ENCODE measurements at regions not wholly inside any gene's neighbourhood (a gene's known extent, or its start where the extent isn't known, plus 50 kb on each side); places are given as distances from the start of the nearest gene placed in this dataset.

DNA sequence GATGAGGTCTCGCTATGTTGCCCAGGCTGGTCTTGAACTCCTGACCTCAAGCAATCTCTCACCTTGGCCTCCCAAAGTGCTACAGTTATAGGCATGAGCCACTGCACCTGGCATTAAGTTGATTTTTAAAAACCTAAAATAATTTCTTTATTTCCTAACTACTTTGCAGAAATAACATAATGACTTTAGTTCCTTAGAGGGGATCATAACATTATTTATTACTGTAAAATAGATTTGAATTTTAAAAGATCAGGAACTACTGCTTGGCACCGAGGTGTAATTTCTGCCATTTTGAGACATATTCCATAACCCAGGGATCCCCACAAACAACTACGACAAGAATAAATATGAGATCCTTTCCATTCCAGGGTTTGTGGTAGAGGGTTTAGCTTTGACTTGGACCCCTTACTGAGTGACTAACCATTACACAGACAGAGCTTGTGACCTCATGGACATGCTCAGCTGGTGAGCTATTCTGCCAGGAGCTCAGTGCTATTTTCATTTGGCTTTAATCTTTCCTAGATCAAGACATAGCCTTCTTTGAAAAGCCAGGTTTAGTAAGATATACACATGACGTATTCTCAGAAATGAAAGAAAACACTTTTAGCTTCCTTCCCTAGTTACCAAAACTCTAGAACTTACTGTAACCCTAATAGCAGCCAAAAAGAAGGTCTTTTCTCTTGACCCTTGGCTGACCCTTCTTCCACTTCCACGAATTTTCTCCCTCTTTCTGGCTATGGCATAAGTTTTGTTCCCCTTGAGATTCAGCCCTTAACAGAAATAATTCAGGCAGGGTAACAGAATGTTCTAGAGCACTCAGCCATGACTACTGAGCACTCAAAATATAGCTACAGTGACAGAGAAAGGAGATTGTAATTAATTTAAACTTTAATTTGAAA lies 75.1 kb upstream of the NUDT4 start:
- TF ChIP-seq, protein P1, sequence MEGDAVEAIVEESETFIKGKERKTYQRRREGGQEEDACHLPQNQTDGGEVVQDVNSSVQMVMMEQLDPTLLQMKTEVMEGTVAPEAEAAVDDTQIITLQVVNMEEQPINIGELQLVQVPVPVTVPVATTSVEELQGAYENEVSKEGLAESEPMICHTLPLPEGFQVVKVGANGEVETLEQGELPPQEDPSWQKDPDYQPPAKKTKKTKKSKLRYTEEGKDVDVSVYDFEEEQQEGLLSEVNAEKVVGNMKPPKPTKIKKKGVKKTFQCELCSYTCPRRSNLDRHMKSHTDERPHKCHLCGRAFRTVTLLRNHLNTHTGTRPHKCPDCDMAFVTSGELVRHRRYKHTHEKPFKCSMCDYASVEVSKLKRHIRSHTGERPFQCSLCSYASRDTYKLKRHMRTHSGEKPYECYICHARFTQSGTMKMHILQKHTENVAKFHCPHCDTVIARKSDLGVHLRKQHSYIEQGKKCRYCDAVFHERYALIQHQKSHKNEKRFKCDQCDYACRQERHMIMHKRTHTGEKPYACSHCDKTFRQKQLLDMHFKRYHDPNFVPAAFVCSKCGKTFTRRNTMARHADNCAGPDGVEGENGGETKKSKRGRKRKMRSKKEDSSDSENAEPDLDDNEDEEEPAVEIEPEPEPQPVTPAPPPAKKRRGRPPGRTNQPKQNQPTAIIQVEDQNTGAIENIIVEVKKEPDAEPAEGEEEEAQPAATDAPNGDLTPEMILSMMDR (IDR thresholded peaks at IDR 0.05; ENCODE audit: insufficient read depth, low read length, poor library complexity, severe bottlenecking): no peak
- no peak for TF ChIP-seq EZH2phosphoT487 (conservative IDR thresholded peaks at IDR 0.05; ENCODE audit: low read length)

Data from SU-DHL-6 (cell line).